GM18870 (cell line): ENCODE measurements at regions not wholly inside any gene's neighbourhood (a gene's known extent, or its start where the extent isn't known, plus 50 kb on each side); places are given as distances from the start of the nearest gene placed in this dataset.
"Not testable (repeated sequence)": the region's sequence is repeated elsewhere in the genome, so short reads cannot be mapped to it uniquely, and the experiment has no call there.

Experiments used
- ATAC-seq: cut with Tn5 transposase; IDR thresholded peaks from one replicate; pipeline ENCODE4 v1.9.1; 2021; ENCODE audit warnings: moderate library complexity; ENCODE audit not compliant: unreplicated experiment

GRCh38 chr4:170464614-170465197, 374.9 kb upstream of the AADAT start:
- no peak for ATAC-seq

- no peak for ATAC-seq
These were observed 357.0 kb upstream of the AADAT start for GRCh38 chr4:170446782-170447181.

GRCh38 chr4:170441146-170441545, 351.4 kb upstream of the AADAT start:
- ATAC-seq: not testable (repeated sequence)

- ATAC-seq: no peak
These were observed 339.2 kb upstream of the AADAT start for GRCh38 chr4:170428929-170429328.

- ATAC-seq: no peak
These were observed 335.9 kb upstream of the AADAT start for GRCh38 chr4:170425521-170426143.

GRCh38 chr4:170425040-170425439, 335.3 kb upstream of the AADAT start:
- ATAC-seq: no peak

GRCh38 chr4:170423137-170423536, 333.4 kb upstream of the AADAT start:
- ATAC-seq: no peak

GRCh38 chr4:170420255-170420693, 330.5 kb upstream of the AADAT start:
- peak; percentile 95 for ATAC-seq

- ATAC-seq: no peak
These were observed 325.2 kb upstream of the AADAT start for GRCh38 chr4:170414961-170415360.

GRCh38 chr4:170414360-170414759, 324.6 kb upstream of the AADAT start:
- ATAC-seq: no peak

- no peak for ATAC-seq
These were observed 324.2 kb upstream of the AADAT start for GRCh38 chr4:170413951-170414350.

GRCh38 chr4:170400361-170400760, 310.6 kb upstream of the AADAT start:
- ATAC-seq: no peak

- no peak for ATAC-seq
These were observed 310.0 kb upstream of the AADAT start for GRCh38 chr4:170399581-170400293.

- ATAC-seq: no peak
These were observed 308.5 kb upstream of the AADAT start for GRCh38 chr4:170398218-170398617.

GRCh38 chr4:170395773-170396172, 306.0 kb upstream of the AADAT start:
- no peak for ATAC-seq

GRCh38 chr4:170391066-170391740, 301.4 kb upstream of the AADAT start:
- peak; percentile 66 for ATAC-seq

GRCh38 chr4:170389411-170389810, 299.7 kb upstream of the AADAT start:
- no peak for ATAC-seq

- ATAC-seq: no peak
These were observed 298.5 kb upstream of the AADAT start for GRCh38 chr4:170388255-170388654.

GRCh38 chr4:170386971-170387370, 297.2 kb upstream of the AADAT start:
- ATAC-seq: no peak

GRCh38 chr4:170386511-170386910, 296.8 kb upstream of the AADAT start:
- no peak for ATAC-seq

- ATAC-seq: peak; percentile 99
These were observed 285.0 kb upstream of the AADAT start for GRCh38 chr4:170374770-170375169.

- no peak for ATAC-seq
These were observed 259.2 kb upstream of the AADAT start for GRCh38 chr4:170348945-170349344.
